ENCODE measurements at regions not wholly inside any gene's neighbourhood (a gene's known extent, or its start where the extent isn't known, plus 50 kb on each side); places are given as distances from the start of the nearest gene placed in this dataset.
"Not testable (repeated sequence)": the region's sequence is repeated elsewhere in the genome, so short reads cannot be mapped to it uniquely, and the experiment has no call there.

DNA sequence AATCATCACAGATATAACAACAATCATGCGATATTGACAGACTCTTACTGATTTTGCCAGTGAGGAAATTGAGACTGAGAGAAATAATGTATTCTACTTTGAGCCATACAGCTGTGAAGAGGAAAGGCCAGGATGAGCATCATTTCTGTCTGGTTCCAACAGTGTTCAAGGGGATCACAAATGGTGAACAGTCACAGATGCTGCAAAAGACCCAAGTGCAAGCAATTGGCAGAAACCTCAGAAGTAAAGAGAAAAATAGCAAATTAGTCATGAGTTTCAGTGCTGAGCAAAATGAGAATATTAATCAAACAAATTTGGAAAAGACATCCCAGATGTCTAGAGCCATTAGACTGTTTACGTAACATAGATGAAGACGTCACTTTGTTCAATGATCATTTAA, 114.1 kb downstream of the RAB38 start:
- no peak overlapping the region for H3K4me3 Mint-ChIP-seq
- no peaks in the 10 kb centered on the region for H3K36me3 Mint-ChIP-seq (ENCODE audit: insufficient read depth)
- H3K4me1 Mint-ChIP-seq (ENCODE audit: low read depth) = no peaks in the 10 kb centered on the region
- ATAC-seq (no peak), DNase-seq (no peak)
- H3K9me3 Mint-ChIP-seq = no peaks in the 10 kb centered on the region
- peaks cover 5% of the 10 kb centered on the region for H3K27me3 Mint-ChIP-seq (ENCODE audit: low read depth)

DNA sequence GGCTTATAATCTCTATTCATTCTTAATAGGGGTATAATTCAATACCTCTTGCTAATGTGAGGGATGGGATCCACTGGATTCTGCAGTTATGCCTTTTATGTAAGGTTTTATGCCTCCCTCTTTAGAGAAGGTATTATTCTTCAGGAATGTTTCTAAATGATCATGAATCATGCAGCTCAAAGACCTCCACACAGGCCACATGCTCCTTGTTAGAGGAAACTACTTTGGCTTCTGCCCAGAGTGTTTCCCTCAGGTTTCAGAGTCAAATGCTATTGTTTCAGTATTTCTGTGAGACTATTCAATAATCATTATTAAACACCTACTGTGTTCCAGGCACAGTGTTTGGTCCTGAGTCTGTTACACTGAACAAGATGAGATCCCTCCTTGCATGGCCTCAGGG, 115.9 kb downstream of the RAB38 start:
- H3K9me3 Mint-ChIP-seq = no peaks in the 10 kb centered on the region
- no peaks in the 10 kb centered on the region for H3K36me3 Mint-ChIP-seq (ENCODE audit: insufficient read depth)
- H3K4me3 Mint-ChIP-seq = no peak overlapping the region
- ATAC-seq (no peak), DNase-seq (no peak)
- peaks cover 2% of the 10 kb centered on the region for H3K27me3 Mint-ChIP-seq (ENCODE audit: low read depth)
- no peaks in the 10 kb centered on the region for H3K4me1 Mint-ChIP-seq (ENCODE audit: low read depth)

DNA sequence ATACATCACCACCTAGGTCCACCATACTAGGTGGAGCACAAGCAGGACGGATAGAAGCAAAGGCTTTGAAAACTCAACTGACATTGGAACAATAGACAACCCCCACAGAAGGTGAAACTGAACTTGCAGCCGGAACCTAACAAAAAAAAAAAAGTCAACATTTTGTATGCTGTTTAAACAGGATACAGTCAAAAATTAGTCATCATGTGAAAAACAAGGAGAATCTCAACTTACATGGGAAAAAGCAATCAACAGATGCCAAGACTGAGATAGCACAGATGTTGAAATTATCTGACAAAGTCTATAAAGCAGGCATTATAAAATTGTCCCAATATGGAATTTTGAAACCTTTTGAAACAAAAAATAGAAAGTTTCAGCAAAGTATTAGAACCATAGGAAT, 123.8 kb downstream of the RAB38 start:
- H3K4me1 Mint-ChIP-seq (ENCODE audit: low read depth) = no peaks in the 10 kb centered on the region
- DNase-seq (no peak), ATAC-seq (no peak)
- H3K36me3 Mint-ChIP-seq (ENCODE audit: insufficient read depth) = no peaks in the 10 kb centered on the region
- peaks cover 2% of the 10 kb centered on the region for H3K27me3 Mint-ChIP-seq (ENCODE audit: low read depth)
- H3K9me3 Mint-ChIP-seq = no peaks in the 10 kb centered on the region
- H3K4me3 Mint-ChIP-seq = no peak overlapping the region

DNA sequence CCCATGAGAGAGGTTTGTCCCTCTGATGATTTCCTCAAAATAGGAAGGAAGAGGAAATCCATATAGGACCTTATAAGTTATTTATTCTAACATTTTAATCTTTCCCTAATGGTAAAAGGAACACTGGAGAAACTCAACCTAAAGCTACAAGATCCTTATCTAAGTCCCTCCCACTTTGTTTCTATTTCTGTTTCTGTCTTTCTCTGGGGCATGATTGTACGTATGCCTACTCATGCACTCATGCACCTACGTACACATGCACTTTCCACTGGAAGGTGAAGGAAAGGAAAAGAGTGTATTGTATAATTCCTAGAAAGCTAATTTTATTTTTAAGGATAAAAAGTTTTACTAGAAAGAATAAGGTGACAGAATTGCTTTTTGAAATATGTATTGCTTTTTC, 125.0 kb downstream of the RAB38 start:
- peak in 1 of 2 donors; percentile 37 for ATAC-seq
- no peaks in the 10 kb centered on the region for H3K36me3 Mint-ChIP-seq (ENCODE audit: insufficient read depth)
- no peak overlapping the region for H3K4me3 Mint-ChIP-seq
- no peaks in the 10 kb centered on the region for H3K4me1 Mint-ChIP-seq (ENCODE audit: low read depth)
- DNase-seq = no peak
- H3K27me3 Mint-ChIP-seq (ENCODE audit: low read depth) = no peaks in the 10 kb centered on the region
- H3K9me3 Mint-ChIP-seq = no peaks in the 10 kb centered on the region

DNA sequence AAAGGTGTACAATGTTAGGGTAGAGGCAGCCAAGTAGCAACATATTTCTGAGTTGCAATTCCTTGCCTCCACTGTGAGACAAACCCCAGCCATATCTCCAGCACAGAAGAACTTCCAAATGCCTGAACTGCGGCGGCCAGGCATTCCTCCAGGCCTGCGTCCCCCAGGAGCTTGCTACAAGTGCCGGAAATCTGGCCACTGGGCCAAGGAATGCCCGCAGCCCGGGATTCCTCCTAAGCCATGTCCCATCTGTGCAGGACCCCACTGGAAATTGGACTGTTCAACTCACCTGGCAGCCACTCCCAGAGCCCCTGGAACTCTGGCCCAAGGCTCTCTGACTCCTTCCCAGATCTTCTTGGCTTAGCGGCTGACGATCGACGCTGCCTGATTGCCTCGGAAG, 130.0 kb downstream of the RAB38 start:
- peaks cover 10% of the 10 kb centered on the region for H3K27me3 Mint-ChIP-seq (ENCODE audit: low read depth)
- not testable (repeated sequence) for H3K9me3 Mint-ChIP-seq; H3K4me1 Mint-ChIP-seq (ENCODE audit: low read depth); H3K4me3 Mint-ChIP-seq; ATAC-seq; H3K36me3 Mint-ChIP-seq (ENCODE audit: insufficient read depth); DNase-seq

DNA sequence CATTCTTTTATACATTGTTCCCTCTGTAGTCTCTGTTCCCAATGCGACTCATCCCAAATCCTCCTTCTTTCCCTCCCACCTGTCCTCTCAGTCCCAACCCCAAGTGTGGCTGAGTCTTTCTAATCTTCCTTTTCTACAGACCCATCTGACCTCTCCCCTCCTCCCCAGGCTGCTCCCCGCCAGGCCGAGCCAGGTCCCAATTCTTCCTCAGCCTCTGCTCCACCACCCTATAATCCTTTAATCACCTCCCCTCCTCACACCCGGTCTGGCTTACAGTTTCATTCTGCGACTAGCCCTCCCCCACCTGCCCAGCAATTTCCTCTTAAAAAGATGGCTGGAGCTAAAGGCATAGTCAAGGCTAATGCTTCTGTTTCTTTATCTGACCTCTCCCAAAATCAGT, 130.6 kb downstream of the RAB38 start:
- H3K4me3 Mint-ChIP-seq; H3K4me1 Mint-ChIP-seq (ENCODE audit: low read depth); DNase-seq; H3K9me3 Mint-ChIP-seq; ATAC-seq; H3K36me3 Mint-ChIP-seq (ENCODE audit: insufficient read depth): not testable (repeated sequence)
- peaks cover 10% of the 10 kb centered on the region for H3K27me3 Mint-ChIP-seq (ENCODE audit: low read depth)

DNA sequence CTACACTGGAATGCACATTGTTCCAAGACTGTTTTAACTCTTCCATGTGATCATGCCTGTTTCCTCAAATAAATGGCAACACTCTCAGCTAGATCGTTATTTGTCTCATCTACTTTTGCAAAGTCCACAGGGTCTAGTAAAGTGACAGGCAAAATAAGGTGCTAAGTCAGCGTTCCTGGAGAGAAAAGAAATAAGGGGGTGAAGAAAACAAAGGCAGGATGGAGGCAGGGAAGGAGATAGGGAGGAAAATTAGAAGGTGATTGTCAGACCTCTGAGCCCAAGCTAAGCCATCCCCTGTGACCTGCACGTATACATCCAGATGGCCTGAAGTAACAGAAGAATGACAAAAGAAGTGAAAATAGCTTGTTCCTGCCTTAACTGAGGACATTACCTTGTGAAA, 132.1 kb downstream of the RAB38 start:
- H3K4me3 Mint-ChIP-seq = no peak overlapping the region
- H3K27me3 Mint-ChIP-seq (ENCODE audit: low read depth) = peaks cover 10% of the 10 kb centered on the region
- no peaks in the 10 kb centered on the region for H3K36me3 Mint-ChIP-seq (ENCODE audit: insufficient read depth)
- ATAC-seq = no peak
- no peaks in the 10 kb centered on the region for H3K4me1 Mint-ChIP-seq (ENCODE audit: low read depth)
- no peak for DNase-seq
- H3K9me3 Mint-ChIP-seq = no peaks in the 10 kb centered on the region

DNA sequence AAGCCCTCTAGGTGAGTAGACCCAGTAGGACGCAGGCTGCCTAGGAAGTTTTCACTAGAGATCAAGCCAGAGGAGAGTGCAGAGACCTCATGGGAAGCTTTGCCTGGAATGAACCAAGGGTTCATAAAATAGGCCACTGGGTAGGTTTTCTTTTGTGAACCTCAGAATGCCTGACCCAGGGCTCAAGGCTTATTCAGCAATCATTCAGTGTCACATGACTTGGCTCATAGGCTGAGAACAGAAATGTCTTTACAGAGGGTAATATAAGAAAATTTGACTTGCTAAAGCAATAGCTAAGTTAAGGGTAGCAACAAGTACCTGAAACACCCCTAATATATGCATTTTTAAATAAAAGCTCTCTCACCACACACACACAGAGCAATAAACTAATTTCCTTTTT, 132.6 kb downstream of the RAB38 start:
- Mint-ChIP-seq H3K4me3 (no peak overlapping the region), H3K9me3 (no peaks in the 10 kb centered on the region), H3K36me3 (ENCODE audit: insufficient read depth) (no peaks in the 10 kb centered on the region), H3K27me3 (ENCODE audit: low read depth) (peaks cover 10% of the 10 kb centered on the region), H3K4me1 (ENCODE audit: low read depth) (no peaks in the 10 kb centered on the region)
- no peak for DNase-seq
- no peak for ATAC-seq

DNA sequence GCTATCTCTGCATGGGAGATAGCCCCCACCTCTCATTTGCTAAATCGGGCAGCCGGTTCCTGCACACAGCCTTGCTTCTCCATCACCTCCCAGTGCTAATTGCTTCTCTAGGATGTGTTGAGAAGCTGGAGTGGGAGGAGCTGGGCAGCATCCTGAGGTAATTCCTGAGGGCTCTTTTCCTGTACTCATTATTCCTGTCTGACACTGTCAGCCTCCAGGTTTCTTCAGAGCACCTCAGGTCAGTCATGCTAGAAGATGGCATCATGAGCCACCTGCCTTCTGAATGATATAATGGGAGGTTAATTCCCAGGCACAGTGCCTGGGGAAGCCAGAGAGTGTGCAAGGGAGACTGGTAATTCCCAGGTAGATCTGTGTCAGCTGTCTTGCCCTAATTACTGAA, 133.0 kb downstream of the RAB38 start:
- ATAC-seq (no peak), DNase-seq (no peak)
- Mint-ChIP-seq H3K4me3 (no peak overlapping the region), H3K36me3 (ENCODE audit: insufficient read depth) (no peaks in the 10 kb centered on the region), H3K4me1 (ENCODE audit: low read depth) (no peaks in the 10 kb centered on the region), H3K9me3 (no peaks in the 10 kb centered on the region), H3K27me3 (ENCODE audit: low read depth) (peaks cover 10% of the 10 kb centered on the region)

DNA sequence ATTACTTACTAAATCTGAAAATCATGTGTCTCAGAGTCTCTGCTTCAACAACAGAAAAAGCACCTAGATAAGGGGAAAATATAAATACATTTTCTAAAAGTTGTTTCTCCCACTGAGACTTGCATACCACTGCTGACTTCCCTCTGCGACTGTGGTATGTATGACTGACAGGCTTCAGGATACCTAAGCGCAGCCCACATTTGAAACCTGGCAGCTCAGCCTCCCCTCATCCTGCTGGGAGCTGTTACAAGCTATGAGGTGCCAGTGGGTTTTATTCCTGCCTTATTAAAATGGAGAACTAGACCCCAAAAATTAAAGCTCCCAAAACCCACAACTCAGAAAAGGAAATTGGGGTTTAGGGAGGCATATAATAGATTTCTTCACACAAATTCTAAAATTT, 133.6 kb downstream of the RAB38 start:
- peaks cover 14% of the 10 kb centered on the region for H3K27me3 Mint-ChIP-seq (ENCODE audit: low read depth)
- H3K9me3 Mint-ChIP-seq = no peaks in the 10 kb centered on the region
- no peak overlapping the region for H3K4me3 Mint-ChIP-seq
- H3K4me1 Mint-ChIP-seq (ENCODE audit: low read depth) = no peaks in the 10 kb centered on the region
- no peaks in the 10 kb centered on the region for H3K36me3 Mint-ChIP-seq (ENCODE audit: insufficient read depth)
- ATAC-seq (no peak), DNase-seq (no peak)

DNA sequence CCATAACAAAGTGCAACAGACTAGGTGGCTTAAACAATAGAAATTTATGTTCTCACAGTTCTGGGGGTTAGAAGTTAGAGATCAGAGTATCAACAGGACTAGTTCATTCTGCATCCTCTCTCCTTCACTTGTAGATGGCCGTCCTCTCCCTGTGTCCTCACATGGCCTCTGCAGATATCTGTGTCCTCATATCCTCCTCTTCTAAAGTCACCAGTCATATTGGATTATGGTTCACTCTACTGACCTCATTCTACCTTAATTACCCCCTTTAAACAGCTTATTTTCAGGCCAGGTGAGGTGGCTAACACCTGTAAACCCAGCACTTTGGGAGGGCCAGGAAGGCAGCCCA, 135.1 kb downstream of the RAB38 start:
- Mint-ChIP-seq H3K4me1 (ENCODE audit: low read depth) (no peaks in the 10 kb centered on the region), H3K4me3 (no peak overlapping the region), H3K9me3 (no peaks in the 10 kb centered on the region), H3K36me3 (ENCODE audit: insufficient read depth) (no peaks in the 10 kb centered on the region), H3K27me3 (ENCODE audit: low read depth) (peaks cover 14% of the 10 kb centered on the region)
- DNase-seq (no peak), ATAC-seq (no peak)

DNA sequence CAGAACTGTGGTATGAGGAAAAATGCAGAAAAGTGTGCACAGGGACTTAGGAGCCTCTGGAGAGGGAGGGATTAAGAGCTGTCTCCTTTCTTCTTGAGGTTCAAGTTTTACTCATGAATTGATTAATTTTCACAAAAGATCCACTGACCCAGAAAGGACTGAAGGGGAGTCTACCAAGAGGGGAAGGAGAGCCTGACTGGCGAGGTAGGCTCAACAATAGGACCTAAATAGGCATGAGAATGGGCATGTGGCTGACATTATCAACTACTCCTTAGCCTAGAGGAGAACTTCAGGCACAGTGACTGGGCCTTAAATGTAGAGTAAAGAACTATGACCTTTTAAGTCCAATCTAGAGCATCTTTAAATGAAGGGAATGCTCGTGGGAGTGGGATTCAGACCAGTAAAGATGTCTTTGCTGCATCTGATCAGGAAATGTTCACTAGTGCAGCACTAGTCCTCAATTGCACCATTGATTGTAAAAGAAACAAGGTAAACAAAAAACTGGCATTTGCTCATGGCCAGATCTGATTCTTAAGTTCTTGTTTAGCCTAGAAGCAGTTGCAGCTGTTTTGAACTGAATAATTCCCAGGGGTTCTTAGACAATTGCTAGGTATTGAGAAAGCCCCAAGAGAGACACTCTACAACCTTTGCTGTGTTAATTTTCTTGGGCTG, 135.6 kb downstream of the RAB38 start:
- Mint-ChIP-seq H3K27me3 (ENCODE audit: low read depth) (peaks cover 14% of the 10 kb centered on the region), H3K36me3 (ENCODE audit: insufficient read depth) (no peaks in the 10 kb centered on the region), H3K9me3 (no peaks in the 10 kb centered on the region), H3K4me1 (ENCODE audit: low read depth) (no peaks in the 10 kb centered on the region), H3K4me3 (no peak overlapping the region)
- ATAC-seq (no peak), DNase-seq (no peak)

DNA sequence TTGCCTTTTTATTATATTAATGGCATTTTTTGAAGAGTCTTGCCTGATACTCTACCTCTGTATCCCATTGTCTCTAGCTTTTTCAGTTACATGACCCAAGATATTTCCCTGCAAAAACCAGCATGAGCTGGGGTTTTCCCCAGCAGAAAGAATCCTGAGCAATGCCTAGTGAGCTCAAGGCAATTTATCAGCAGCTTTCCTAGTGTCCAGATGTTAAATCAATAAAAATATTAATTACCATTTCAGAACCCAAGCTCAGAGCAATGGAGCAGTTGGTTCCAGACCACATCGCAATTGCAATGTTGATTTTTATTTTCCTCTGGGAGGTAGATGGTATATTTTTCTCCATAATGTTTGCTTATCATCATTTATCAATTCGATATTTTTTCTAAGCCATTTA, 137.2 kb downstream of the RAB38 start:
- ATAC-seq (no peak), DNase-seq (no peak)
- H3K4me3 Mint-ChIP-seq = no peak overlapping the region
- peaks cover 3% of the 10 kb centered on the region for H3K9me3 Mint-ChIP-seq
- H3K36me3 Mint-ChIP-seq (ENCODE audit: insufficient read depth) = no peaks in the 10 kb centered on the region
- peaks cover 9% of the 10 kb centered on the region for H3K27me3 Mint-ChIP-seq (ENCODE audit: low read depth)
- no peaks in the 10 kb centered on the region for H3K4me1 Mint-ChIP-seq (ENCODE audit: low read depth)

DNA sequence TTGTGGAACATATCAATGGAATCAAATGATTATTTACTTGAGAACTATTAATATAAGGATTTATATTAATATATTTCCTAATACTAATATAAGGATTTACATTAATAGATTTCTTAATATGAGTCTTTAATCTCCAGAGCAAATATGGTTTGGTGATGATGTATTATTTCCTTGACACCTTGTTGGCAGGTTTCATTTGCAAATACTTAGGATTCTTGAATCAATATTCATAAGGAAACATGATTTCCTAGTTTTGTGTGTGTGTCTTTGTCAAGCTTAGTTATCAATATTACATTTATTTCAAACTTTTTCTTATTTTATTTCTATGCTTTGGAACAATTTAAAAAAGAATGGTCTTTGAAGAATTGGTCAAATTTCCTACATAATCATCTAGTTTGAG, 138.5 kb downstream of the RAB38 start:
- no peak for ATAC-seq
- Mint-ChIP-seq H3K4me1 (ENCODE audit: low read depth) (no peaks in the 10 kb centered on the region), H3K27me3 (ENCODE audit: low read depth) (peaks cover 7% of the 10 kb centered on the region), H3K4me3 (no peak overlapping the region), H3K36me3 (ENCODE audit: insufficient read depth) (no peaks in the 10 kb centered on the region), H3K9me3 (peaks cover 3% of the 10 kb centered on the region)
- DNase-seq = no peak

DNA sequence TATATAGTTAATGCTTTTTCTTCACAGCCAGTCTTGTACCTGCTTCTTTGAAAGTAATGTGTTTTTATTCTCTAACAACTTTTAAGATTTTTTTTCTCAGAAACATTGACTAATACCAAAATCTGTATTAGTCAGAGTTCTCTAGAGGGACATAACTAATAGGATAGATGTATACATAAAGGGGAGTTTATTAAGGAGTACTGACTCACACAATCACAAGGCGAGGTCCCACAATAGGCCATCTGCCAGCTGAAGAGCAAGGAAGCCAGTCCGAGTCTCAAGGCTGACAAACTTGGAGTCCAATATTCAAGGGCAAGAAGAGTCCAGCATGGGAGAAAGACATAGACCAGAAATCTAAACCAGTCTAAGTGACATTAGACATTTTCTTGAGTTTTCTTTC, 140.0 kb downstream of the RAB38 start:
- DNase-seq (no peak), ATAC-seq (no peak)
- Mint-ChIP-seq H3K27me3 (ENCODE audit: low read depth) (peaks cover 4% of the 10 kb centered on the region), H3K4me3 (no peak overlapping the region), H3K4me1 (ENCODE audit: low read depth) (no peaks in the 10 kb centered on the region), H3K36me3 (ENCODE audit: insufficient read depth) (no peaks in the 10 kb centered on the region), H3K9me3 (peaks cover 3% of the 10 kb centered on the region)

DNA sequence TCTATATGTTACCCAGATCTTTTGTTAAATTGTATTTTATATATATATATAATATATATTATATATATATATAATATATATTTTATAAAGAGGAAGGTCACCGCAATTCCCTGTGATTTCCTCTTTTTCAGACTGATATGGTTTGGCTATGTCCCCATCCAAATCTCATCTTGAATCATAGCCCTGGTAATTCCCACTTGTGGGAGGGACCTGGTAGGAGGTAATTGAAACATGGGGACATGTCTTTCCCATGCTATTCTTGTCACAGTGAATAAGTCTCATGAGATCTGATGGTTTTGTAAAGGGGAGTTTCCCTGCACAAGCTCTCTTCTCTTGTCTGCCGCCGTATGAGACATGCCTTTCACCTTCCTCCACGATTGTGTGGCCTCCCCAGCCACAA, 157.6 kb downstream of the RAB38 start:
- no peak for ATAC-seq
- Mint-ChIP-seq H3K4me3 (no peak overlapping the region), H3K4me1 (ENCODE audit: low read depth) (no peaks in the 10 kb centered on the region), H3K36me3 (ENCODE audit: insufficient read depth) (no peaks in the 10 kb centered on the region), H3K9me3 (no peaks in the 10 kb centered on the region), H3K27me3 (ENCODE audit: low read depth) (peaks cover 5% of the 10 kb centered on the region)
- no peak for DNase-seq

All from activated T-cell treated with anti-CD3 and anti-CD28 coated beads, Interleukin-2, amount 50 U/mL, for 4 hours (primary cell).